Glomerular visceral epithelial cell (primary cell): ENCODE measurements at regions not wholly inside any gene's neighbourhood (a gene's known extent, or its start where the extent isn't known, plus 50 kb on each side); places are given as distances from the start of the nearest gene placed in this dataset.
"Not testable (repeated sequence)": the region's sequence is repeated elsewhere in the genome, so short reads cannot be mapped to it uniquely, and the experiment has no call there.

Experiments
- DNase-seq: peaks from one replicate; pipeline ENCODE4 v3.0.0-alpha.2; 2016; ENCODE audit errors: extremely low spot score

DNA sequence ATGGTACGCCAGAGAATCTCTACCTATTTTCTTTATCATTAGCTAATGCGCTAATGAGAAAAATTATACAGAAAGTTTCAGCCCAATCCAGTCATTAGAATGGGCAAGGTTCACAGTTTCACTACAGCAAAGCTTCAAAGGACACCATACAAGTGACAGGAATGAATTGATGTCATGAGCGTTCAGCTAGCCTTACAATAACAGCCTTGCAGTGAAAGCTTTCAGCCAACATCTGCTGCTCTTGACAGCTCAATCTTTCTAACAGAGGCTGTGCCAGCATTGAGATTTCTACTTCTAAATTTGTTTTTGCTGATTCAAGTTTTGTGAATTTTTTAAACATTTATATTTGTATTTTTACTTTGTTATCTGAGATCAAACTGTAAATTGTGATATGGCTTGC lies 302.4 kb upstream of the FAM174A start:
- DNase-seq = no peak

DNA sequence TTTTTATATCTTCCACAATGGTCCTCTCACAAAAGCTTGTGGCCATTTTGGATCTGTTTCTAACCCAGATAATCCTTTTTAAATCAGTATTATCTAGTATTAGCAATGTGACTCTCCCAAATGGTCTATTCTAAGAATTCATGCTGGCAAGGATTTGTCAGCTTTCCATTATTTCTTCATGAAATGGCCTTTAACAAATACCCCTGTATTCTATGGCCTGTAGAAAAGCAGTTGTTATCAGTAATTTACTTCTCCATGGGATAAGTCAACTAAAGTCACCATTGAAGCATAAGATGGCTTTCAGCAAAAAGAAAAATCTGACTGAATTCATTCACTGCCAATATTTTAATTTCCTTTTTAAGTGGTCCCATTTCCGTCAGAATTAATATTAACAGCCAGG lies 346.4 kb upstream of the FAM174A start:
- no peak for DNase-seq

DNA sequence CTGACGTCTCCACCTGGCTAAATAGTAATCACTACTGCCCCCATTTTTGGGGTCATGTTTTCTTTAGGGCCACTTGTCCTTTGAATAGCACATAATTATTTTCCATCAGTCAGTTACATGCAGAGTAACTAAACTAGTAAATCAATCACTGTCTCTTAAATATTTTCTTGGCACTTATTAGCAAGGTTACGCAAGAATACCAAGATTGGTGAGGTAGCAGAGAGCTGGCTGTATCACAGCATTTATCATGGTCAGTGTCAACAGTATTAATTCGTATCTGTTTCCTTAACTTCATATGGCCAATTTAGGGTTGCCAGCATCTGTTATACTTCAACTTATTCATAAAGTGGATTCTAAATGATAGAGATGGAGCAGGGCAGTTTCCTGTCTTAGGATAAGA lies 346.8 kb upstream of the FAM174A start:
- no peak for DNase-seq

DNA sequence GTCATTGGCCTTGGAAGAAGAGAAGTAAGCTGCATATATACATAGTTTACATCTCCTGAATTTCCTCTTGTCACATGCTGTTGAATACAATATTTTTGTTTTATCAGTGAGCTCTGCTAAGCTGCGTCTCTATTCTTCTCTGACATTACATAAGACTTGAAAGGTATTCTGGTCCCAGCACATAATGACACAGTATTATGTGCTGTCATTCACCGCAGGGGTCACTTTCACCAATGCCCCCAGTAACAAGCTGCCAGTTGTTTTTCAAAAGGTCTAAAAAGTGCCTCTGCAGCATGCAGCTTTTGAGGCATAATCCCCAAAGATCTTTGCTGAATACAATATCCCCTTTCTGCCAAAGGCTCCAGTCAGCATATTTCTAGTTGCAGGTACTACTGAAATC lies 349.0 kb upstream of the FAM174A start:
- no peak for DNase-seq

DNA sequence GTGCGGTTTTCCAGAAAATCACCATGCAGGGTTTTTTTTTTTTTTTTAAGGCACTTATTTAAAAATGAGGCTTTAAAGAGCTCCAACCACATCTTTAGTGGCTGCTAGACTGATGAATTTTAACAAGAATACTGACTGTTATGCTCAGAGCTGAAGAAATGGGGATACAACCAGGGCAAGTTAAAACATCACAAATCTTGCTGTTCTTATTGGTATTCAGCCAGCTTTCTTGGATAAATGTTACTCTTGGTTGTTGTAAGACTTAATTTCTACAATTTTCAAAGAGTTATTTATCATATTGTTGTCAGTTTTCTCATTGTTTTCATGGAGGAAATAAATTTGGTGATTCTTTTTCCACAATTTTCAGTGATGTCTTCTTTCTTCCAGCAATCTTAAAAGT lies 352.8 kb upstream of the FAM174A start:
- no peak for DNase-seq

DNA sequence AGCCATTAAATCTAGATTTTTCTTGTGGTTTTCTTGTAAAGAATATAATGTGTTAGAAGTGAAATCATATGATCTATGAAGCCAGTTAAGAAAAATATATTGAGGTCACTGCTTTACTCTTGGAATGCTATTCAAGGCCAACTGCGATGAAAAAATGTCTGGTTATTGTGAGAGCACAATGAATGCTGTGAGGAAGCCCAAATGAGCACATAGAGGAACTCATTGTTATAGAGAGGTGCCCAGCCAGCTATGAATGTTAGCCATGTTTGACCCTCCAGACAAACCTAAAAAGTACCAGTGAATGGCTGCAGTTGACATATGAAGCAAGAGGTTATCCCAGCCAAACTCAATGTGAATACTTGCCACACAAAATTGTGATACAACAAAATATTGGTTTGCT lies 359.8 kb upstream of the FAM174A start:
- no peak for DNase-seq

DNA sequence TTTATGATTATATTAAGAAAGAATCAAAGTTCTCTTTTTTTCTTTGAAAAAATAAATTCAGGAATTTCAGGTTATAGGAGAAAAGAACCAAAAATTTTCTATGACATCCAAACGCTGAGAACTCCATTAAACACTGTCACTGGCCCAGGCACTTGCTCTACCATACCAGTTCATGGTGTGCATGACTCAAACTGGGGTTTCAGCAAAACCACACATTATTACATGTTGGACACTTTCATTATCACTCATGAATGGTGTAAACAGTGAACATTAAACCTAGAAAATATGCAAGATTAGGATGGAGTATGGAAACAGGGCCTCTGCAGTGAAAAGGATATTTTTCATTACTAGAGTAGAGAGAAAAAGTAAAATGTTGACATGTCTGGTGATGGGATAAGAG lies 369.9 kb upstream of the FAM174A start:
- no peak for DNase-seq

DNA sequence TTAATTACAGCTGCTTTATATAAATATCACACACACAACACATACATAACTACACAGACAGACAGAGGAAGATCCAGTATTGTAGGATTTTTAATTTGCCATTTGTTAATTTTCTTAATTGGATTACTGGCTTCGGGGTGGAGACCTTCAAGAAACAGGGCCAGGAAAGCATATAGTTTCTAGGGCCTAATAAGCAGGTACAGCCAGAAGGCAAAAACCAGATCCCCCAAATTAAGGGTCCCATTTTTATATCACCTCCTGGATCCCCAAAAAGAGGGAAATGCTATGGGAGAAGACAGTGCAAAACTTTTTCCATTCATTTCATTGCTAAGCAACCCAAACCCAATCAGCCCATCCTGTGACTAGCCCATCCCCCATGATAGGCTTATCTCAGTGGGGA lies 373.3 kb upstream of the FAM174A start:
- DNase-seq = no peak

DNA sequence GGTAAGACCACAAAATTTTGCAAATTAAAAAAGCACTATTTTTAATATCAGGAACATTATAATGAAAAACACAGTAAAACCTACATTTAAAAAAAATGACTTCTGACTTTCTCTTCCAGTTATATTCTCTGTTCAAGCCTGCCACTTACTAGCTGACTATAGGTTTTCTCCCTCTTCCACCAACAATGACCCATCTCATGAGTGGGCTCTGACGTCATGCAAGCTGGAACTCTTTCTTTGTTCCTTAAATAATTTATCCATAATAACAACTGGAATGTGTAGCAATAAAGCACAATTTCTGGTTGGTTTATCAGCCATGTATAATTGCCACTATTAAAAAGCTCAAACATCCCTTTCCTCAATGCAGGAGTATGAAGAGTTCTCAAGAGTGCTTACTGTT lies 378.1 kb upstream of the FAM174A start:
- no peak for DNase-seq

DNA sequence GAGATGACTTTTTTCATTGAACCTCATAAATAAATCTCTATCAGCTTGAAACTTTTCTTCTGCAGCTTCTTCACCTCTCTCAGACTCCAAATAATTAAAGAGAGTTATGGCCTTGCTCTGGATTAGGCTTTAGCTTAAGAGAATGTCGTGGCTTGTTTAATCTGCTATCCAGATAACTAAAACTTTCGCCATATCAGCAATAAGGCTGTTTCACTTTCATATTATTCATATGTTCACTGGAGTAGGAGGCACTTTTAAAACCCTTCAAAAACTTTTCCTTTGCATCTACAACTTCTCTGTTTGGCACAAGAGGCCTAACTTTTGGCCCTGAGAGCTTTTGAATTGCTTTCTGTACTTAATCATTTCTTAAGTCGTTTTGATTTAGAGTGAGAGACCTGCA lies 386.9 kb upstream of the FAM174A start:
- no peak for DNase-seq

DNA sequence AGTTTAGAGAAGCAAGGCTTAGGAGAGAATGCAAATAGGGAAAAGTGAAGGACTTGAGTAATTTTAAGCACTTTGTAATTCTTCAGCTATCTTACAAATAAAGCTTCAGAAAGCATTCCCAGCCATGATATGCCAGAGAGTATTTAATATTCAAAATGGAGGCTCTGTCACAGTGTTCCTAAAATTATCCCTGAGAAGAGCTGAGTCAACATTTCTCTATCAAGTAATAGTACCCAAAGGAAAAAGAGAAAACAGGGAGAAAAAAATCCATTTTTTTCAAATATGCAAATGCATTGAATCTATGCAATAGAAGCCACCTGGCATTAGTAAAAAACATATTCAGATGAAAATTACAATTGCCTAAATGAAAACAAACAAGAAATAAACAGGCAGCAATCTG lies 392.6 kb upstream of the FAM174A start:
- no peak for DNase-seq

DNA sequence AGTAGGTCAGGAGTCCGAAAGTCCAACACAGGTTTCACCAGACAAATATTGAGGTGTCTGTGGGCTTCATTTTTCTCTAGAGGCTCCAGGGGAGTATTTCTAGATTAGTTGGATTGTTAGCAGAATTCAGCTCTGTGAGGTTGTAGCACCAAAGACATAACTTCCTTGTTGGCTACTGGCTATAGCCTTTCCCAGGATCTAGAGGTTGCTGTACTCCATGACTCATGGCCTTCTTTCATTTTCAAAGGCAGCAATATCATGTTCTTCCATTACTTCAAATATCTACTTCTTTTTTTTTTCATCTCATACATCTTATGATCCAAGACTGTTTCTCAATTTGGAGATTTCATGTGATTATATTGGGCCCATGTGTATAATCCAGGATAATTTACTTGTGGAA lies 404.0 kb upstream of the FAM174A start:
- peak; percentile 29 for DNase-seq

DNA sequence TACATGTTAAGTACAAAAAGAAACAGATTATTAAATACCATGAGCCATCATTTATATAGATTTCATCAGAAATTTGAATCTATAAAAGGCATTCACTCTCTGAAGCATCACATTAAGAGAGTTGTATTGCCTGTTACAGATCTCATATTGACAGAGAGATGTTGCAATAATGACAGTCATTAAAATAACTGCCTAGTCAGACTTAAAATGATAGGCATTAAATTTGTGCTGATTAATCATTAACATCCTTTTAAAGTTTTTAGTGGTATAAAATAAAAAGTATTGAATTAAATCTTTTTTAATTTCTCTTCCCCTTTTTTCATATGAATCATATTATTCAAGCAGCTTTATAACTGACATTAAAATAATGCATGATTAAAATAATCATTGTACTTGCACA lies 404.9 kb upstream of the FAM174A start:
- DNase-seq = no peak

DNA sequence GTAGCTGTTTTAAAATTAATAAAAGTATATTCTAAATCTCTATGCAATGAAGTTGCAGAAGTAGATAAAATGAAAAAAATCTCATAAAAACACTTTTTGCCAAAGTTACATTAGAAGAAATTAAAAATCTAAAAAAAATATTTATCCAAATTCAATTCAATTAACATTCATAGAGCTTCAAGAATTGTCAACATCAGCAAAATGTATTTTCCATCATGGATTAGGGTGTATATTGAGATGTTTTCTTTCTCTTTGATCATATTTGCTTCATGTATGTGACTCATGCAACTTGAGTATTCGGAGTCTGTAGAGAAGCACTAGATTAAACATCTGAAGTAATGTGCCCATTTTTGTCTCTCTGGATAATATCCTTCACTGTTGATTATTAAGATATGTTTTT lies 415.3 kb upstream of the FAM174A start:
- DNase-seq = no peak

DNA sequence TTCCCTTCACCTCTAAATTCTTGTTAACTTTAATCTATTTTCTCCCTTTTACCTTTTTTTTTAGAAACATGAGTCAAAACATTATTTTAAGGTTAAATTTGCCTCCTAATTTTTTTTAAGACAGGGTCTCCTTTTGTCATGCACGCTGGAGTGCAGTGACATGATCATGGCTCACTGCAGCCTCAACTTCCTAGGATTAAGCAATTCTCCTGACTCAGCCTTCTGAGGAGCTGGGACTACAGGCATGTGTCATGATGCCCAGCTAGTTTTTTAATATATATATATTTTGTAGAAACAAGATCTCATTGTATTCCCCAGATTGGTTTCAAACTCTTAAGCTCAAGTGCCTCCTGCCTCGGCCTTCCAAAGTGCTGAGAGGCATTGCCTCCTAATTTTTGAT lies 424.7 kb upstream of the FAM174A start:
- DNase-seq = no peak

DNA sequence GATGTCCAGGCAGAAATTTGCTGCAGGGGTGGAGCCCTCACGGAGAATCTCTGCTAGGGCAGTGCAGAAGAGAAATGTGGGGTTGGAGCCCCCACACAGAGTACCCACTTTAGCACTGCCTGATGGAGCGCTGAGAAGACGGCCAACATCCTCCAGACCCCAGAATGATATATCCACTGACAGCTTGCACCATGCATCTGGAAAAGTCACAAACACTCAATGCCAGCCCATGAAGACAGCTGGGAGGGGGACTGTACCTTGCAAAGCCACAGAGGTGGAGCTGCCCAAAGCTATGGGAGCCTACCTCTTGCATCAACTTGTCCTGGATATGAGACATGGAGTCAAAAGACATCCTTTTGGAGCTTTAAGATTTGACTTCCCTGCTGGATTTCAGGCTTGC lies 426.3 kb upstream of the FAM174A start:
- no peak for DNase-seq

DNA sequence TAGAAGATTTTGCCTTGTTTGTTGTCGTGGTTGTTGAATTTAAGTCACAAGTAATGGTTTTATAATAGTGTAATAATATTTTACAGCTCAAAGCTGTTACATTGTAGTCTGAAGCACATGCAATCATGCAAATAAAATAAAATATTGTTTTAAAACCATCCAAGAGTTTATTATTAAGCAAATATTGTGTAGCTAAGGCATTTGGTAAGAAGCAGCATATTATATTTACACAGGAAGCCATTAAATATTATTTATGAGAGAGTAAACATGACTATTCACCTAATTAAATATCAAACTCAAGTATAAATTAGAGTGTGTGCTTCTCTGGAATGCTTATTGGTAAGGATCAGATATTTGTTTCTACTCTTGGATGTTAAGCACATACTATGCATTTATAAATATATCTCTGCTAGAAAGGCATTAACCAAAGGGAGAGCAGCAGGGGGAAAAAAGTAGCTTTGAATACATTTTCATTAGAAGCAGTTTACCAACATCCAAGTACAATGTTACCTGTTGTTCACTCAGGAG lies 431.5 kb upstream of the FAM174A start:
- not testable (repeated sequence) for DNase-seq

DNA sequence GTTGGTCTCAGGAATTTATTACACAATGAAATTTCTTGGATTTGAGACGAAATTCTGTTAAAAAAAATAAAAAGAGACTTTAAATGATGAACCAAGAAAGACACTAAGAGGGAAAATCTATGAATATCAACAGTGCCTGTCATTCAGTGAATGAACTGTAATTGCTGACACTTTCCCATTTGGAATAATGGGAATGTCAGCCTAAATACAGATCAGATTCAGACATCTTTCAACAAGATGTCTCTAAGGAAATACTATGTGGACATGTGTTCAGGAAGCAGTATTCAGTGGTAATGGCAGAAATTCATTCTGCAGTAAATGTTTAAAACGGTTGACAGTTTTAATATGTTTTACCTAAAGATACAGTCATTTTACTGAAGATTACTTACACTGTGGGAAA lies 433.7 kb upstream of the FAM174A start:
- not testable (repeated sequence) for DNase-seq

DNA sequence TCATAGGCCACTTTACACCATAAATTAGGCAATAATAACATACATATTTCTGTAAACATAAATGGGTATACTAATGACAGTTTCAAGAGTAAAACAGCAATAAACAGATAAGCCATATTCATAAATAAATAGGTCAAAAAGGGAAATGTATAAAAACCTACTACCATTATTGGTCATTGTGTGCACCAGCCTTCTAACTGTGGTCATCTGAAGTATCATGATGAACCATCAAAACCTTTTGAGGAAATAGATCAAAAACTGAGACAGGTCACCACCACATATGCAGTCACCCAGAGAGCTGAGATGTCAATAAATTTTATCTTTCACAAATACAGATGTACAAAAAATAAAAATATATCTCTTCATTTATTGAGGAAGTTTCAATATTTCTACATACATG lies 438.8 kb upstream of the FAM174A start:
- not testable (repeated sequence) for DNase-seq

DNA sequence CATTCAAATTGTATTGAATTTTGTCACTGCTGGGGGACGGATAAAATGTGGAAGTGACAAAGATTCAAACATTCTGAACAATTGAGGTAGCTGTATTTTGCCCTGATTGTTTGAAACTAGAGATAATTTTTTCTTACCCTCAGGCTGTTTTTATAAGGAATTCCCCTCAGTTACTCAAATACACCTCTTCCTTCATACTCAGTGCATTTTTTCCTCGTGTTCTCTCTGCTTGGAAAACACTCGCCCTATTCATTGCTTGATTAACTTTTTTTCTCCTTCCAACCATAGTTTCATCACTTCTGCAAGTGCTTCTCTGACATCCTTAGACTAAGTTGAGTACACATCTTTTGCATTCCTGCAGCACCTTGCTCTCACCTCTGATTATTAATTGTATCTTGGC lies 454.5 kb upstream of the FAM174A start:
- not testable (repeated sequence) for DNase-seq

DNA sequence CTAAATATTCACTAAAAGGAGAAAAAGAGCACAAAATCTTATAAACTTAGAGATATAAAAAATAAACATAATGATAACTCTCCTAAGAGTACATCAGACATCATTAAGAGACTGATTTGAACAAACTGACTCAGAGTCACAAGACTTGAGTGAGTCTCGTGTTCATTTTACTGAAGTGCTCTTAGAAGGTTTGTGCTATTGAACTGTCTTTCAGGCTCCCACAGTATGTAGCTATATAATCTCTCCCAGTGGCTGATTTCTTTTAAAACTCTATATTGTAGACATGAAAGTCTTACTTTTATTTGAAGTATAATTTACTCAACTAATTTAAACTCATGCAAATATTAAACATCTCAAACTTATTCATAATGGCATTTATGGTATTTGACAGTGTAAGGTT lies 456.0 kb upstream of the FAM174A start:
- DNase-seq = not testable (repeated sequence)

DNA sequence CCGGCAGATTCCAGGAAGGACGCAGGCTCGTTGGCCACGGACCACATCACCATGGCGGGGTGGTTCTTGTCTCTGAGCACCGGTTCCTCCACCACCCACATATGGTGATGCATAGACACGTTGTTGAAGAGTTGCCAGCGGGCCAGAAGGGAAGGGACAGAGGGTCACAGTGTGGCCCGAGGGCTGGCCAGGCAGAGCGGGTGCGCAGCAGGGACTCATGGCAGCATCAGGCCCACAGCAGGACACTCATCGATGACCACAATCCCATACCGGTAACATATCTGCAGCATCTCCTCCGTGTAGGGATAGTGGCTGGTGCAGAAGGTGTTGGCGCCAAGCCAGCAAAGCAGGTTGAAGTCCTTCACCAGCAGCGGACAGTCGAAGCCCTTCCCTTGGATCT lies 469.2 kb upstream of the FAM174A start:
- DNase-seq = not testable (repeated sequence)

DNA sequence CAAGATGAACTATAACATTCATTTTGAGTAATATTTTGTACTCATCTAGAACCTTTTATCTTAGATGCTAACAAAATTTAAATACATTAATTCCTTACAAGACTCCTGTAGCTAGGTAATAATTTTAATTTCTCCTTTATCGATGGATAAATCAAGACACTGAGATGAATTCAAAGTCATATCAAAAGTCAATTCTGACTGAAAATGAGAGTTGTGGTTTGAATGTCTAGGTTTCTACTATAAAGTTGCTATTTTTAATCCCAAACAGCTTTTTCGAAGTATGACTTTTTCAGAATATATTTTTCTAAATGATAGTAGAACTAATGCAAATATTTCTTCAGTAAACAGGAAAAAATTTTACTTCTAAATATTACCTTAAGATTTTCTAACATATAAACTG lies 491.7 kb upstream of the FAM174A start:
- DNase-seq = no peak

DNA sequence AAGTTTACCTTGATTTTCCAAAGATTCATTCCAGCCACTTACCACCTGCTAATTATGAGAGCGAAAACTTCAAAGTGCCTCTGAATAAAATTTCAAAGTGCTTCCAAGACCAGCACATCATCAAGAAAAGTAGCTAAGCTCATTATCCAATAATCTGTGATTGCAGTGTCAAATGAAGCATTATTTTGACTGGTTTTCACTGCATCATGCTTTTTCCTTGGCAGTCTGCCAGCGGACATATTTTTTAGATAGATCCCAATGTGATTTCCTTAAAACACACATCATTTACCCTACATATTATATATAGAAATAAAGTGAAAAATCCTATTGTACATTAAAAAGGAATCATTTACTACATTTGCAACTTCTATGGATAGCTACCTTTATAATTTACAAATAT lies 508.6 kb upstream of the FAM174A start:
- no peak for DNase-seq

DNA sequence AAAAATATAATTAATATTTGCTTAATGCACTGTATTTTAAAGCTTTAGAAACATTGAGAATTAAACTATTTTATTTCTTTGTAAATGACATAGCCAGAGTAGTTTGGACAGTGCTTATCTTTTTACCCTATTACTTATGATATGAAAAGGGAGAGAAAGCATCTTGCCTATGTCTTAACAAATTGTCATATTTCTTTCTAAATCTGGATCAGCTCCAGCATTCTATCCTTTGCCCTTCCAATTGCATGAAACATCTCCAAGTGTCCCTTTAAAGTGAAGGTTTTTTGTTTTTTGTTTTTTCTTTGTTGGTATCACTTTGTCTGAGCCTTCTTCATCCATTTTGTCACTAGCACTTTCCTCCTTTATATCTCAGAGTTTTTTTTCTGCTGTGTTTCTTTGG lies 511.6 kb upstream of the FAM174A start:
- no peak for DNase-seq
